GM13976 (cell line): ENCODE measurements at regions not wholly inside any gene's neighbourhood (a gene's known extent, or its start where the extent isn't known, plus 50 kb on each side); places are given as distances from the start of the nearest gene placed in this dataset.

Source experiments
- DNase-seq: peaks from one replicate; pipeline ENCODE4 v3.0.0; 2012; ENCODE audit warnings: low spot score
- CTCF ChIP-seq: IDR thresholded peaks from 2 replicates; pipeline ENCODE4 v1.5.1; 2012; ENCODE audit warnings: borderline replicate concordance, mild to moderate bottlenecking; ENCODE audit not compliant: insufficient read depth; ENCODE audit errors: extremely low read depth, missing control alignments, control extremely low read depth
- in situ Hi-C: fragments of 300-500 bp; cut with MboI; formaldehyde crosslinking; loops from one replicate; pipeline ENCODE4 v1.12.0; 2022; ENCODE audit warnings: low sequenced_read_pairs, mixed read lengths, inconsistent platforms; ENCODE audit not compliant: unreplicated experiment

DNA sequence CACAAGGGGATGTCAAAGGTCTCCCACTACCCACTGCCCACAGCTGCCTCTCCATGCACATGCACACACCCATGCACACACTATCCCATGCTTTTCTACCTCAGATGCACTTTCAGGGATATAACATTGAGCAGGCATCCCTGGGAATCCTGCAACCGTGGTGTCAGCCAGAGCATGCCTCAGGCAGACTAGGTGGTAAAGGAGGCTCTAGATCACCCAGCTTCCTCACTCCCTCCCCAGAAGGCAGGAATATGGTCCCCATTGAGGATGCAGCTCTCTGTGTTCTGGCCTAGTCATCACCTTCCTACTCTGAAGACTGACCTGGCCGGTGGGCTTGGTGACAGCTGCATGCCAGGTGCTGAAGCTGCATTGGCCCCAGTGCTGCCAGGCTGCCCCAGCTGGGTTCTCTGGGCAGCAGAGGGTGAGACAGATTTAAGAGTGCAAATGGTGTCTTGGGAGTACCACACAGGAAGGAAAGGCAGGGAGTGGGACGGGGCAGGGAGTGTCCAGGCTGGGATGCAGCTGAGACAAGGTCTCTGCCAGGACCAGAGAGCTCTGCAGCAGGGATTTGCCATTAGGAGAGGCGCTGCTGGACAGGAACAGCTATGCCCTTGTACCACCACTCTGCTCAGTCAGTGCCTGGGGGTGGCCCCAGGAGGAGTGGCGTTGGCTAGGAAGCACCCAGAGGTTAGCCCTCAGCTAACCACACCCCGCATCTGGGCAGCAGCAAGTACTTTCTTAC, 53.4 kb upstream of the GDF10 start:
- DNase-seq = no peak
- no peak for TF ChIP-seq CTCF
- in situ Hi-C loops = no loop called here

DNA sequence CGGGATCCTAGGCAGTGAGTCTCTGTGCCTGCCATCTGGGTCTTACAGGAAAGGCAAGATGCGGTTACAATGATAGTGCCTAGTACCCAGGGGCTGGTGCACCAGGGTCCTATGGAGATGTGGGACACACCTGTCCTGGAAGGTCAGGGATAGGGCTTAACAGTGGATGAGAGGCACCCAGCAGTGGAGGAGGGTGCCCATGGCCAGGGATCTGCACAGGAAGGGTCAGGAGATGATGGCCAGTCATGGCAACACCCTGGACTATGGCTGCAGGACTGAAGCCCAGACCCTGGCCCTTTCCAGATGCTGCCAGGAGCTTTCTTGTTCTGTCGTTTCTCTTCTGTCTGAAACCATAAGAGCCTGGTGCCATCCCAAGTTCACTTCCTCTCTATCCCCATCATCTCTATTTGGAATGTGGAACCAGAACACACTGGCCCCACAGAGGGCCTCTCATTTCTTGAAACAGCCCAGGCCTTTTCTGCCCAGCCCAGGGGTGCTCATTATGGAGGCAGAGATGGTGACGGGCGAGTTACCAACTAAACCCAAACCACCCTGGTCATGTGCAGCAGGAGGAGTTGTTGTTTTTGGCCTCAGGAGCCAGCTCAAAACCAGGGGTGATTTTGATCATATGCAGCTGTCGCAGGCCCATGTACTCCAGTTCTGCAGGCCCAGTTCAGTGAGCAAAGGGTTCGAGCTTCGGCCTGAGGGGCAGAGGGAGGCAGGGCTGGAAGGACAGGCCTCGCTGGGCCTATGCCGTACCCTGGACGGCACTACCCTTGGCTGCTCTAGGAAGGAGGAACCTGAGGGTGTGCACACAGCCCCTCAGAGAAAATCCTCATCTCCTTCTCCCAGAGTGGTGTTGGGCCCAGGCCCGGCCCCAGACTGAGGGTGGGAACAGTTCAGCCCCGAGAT, 52.6 kb upstream of the GDF10 start:
- in situ Hi-C loops = no loop called here
- no peak for DNase-seq
- no peak for TF ChIP-seq CTCF

DNA sequence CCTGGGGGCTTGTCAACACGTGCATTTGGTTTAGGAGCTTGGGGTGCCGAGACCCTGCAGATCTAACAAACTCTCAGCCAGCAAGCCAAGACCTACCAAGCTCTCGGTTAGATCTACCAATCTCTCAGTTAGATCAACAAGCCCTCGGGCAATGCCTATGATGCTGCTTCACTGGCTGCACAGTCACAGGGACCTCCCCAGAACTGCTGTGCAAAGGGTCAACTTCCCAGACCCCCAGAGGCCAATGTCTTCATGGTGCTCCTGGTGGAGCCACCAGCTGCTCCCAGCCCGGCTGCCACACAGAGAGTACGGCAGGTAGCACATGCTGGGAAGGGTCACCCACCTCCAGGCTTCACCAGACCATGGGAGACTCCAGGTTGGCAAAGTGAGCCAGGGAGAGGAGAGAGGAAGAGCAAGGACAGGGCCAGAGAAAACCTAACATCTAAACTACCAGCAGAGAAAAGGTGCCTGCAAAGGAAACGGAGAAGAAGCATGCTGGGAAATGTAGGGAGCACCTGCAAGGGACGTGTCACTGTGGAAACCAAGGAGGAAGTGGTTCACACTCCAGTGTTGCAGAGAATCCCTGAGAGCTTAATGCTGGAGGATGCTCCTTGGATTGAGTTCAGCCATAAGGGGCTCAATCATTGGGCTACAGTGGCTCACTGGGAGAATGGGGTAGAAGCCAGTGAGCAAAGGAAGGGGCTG, 51.5 kb upstream of the GDF10 start:
- in situ Hi-C loops = no loop called here
- DNase-seq = no peak
- TF ChIP-seq CTCF = no peak

DNA sequence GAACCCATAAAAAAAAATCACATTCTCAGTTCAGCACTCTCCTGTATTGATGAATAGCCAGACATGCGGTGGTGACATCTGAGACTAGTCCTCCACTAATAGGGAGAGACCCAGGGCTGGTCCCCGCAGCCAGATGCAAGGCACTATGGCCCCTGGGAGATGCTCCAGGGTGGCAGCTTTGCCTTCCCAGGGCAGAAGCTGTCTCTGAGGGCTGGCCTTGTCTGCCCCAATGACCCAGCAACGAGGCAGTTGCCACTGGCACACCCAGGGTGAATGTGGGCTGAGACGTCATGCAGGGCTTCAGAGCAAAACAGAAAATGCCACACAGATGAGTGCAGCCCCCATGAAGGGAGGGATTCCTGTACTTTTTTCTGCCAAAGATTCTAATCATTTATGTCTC, 50.1 kb upstream of the GDF10 start:
- in situ Hi-C loops = no loop called here
- DNase-seq = no peak
- no peak for TF ChIP-seq CTCF
